ENCODE measurements at regions not wholly inside any gene's neighbourhood (a gene's known extent, or its start where the extent isn't known, plus 50 kb on each side); places are given as distances from the start of the nearest gene placed in this dataset.

DNA sequence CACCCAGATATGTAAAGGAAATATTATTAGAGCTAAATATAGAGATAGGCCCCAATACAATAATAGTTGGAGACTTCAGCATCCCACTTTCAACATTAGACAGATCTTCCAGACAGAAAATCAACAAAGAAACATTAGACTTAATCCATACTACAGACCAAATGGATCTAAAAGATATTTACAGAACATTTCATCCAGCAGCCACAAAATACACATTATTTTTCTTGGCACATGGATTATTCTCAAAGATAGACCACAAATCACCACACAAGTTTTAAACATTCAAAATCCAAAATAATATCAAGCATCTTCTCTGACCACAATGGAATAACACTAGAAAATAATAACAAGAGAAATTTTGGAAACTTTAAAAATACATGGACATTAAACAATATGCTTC, 1159.1 kb upstream of the CITED2 start:
- Histone ChIP-seq H4K20me1 (ENCODE audit: insufficient read depth, low read length) (no peaks in the 10 kb centered on the region), H3K27ac (ENCODE audit: low read depth, low read length) (no peak overlapping the region), H3K27me3 (ENCODE audit: insufficient read depth, low read length) (no peaks in the 10 kb centered on the region), H3K9me3 (ENCODE audit: insufficient read depth, low read depth, low read length) (peaks cover 4% of the 10 kb centered on the region), H3K36me3 (ENCODE audit: insufficient read depth, low read length) (no peaks in the 10 kb centered on the region), H2AFZ (ENCODE audit: low read depth, low read length) (no peak overlapping the region), H3K4me1 (ENCODE audit: insufficient read depth, low read length) (peaks cover 15% of the 10 kb centered on the region), H3K4me2 (ENCODE audit: low read length) (no peak overlapping the region), H3K4me3 (ENCODE audit: insufficient read depth, low read depth, low read length) (no peak overlapping the region), H3K9ac (ENCODE audit: low read length) (no peak overlapping the region), H3K79me2 (ENCODE audit: insufficient read depth, low read length) (no peaks in the 10 kb centered on the region)
- H3K9me3 Mint-ChIP-seq (ENCODE audit: unreplicated experiment), result peaks cover 27% of the 10 kb centered on the region
- H3K4me3 Mint-ChIP-seq (ENCODE audit: unreplicated experiment), result no peak overlapping the region
- DNase-seq (ENCODE audit: low read depth), result no peak
- H3K27ac Mint-ChIP-seq (ENCODE audit: unreplicated experiment), result no peak overlapping the region
- no peak for TF ChIP-seq EZH2 (IDR thresholded peaks at IDR 0.05; ENCODE audit: insufficient read depth, low read length)
- TF ChIP-seq, protein P1, sequence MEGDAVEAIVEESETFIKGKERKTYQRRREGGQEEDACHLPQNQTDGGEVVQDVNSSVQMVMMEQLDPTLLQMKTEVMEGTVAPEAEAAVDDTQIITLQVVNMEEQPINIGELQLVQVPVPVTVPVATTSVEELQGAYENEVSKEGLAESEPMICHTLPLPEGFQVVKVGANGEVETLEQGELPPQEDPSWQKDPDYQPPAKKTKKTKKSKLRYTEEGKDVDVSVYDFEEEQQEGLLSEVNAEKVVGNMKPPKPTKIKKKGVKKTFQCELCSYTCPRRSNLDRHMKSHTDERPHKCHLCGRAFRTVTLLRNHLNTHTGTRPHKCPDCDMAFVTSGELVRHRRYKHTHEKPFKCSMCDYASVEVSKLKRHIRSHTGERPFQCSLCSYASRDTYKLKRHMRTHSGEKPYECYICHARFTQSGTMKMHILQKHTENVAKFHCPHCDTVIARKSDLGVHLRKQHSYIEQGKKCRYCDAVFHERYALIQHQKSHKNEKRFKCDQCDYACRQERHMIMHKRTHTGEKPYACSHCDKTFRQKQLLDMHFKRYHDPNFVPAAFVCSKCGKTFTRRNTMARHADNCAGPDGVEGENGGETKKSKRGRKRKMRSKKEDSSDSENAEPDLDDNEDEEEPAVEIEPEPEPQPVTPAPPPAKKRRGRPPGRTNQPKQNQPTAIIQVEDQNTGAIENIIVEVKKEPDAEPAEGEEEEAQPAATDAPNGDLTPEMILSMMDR (IDR thresholded peaks at IDR 0.05; ENCODE audit: insufficient read depth, low read depth, low read length), result no peak
- H3K36me3 Mint-ChIP-seq (ENCODE audit: low read depth, unreplicated experiment), result peaks cover 8% of the 10 kb centered on the region
- H3K4me1 Mint-ChIP-seq (ENCODE audit: low read depth, unreplicated experiment), result peaks cover 17% of the 10 kb centered on the region
- H3K27me3 Mint-ChIP-seq (ENCODE audit: low read depth, unreplicated experiment), result no peaks in the 10 kb centered on the region
- FAIRE-seq, result no peak

DNA sequence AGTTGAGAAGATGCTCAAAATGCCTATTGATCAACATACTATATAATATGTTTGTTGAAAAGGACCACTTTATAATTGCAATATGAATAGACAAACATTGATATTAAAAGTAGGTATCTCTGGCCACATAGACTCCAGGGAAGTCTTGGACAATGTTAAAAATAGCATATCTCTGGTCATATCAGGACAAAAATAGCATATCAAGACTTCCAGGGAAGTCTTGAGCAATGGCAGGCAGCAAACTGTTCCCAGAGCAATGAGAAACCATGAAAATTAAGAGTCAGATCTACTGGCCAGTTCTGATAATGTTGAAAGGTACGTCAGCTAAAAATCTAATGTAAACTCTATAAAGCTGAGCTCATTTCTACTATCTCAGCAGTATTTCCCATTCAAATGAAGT, 1130.3 kb upstream of the CITED2 start:
- Mint-ChIP-seq H3K27me3 (ENCODE audit: low read depth, unreplicated experiment) (no peaks in the 10 kb centered on the region), H3K4me3 (ENCODE audit: unreplicated experiment) (no peak overlapping the region), H3K27ac (ENCODE audit: unreplicated experiment) (no peak overlapping the region), H3K36me3 (ENCODE audit: low read depth, unreplicated experiment) (no peaks in the 10 kb centered on the region), H3K9me3 (ENCODE audit: unreplicated experiment) (no peaks in the 10 kb centered on the region), H3K4me1 (ENCODE audit: low read depth, unreplicated experiment) (peaks cover 4% of the 10 kb centered on the region)
- no peak overlapping the region for H2AFZ ChIP-seq (ENCODE audit: low read depth, low read length)
- H3K79me2 ChIP-seq (ENCODE audit: insufficient read depth, low read length), result no peaks in the 10 kb centered on the region
- no peak for FAIRE-seq
- H3K4me1 ChIP-seq (ENCODE audit: insufficient read depth, low read length), result no peaks in the 10 kb centered on the region
- no peaks in the 10 kb centered on the region for H4K20me1 ChIP-seq (ENCODE audit: insufficient read depth, low read length)
- no peak overlapping the region for H3K27ac ChIP-seq (ENCODE audit: low read depth, low read length)
- H3K4me3 ChIP-seq (ENCODE audit: insufficient read depth, low read depth, low read length), result no peak overlapping the region
- H3K4me2 ChIP-seq (ENCODE audit: low read length), result no peak overlapping the region
- H3K36me3 ChIP-seq (ENCODE audit: insufficient read depth, low read length), result no peaks in the 10 kb centered on the region
- TF ChIP-seq, protein P1 (IDR thresholded peaks at IDR 0.05; ENCODE audit: insufficient read depth, low read depth, low read length), result no peak
- TF ChIP-seq EZH2 (IDR thresholded peaks at IDR 0.05; ENCODE audit: insufficient read depth, low read length), result no peak
- H3K9me3 ChIP-seq (ENCODE audit: insufficient read depth, low read depth, low read length), result no peaks in the 10 kb centered on the region
- H3K27me3 ChIP-seq (ENCODE audit: insufficient read depth, low read length), result no peaks in the 10 kb centered on the region
- DNase-seq (ENCODE audit: low read depth), result no peak
- no peak overlapping the region for H3K9ac ChIP-seq (ENCODE audit: low read length)

DNA sequence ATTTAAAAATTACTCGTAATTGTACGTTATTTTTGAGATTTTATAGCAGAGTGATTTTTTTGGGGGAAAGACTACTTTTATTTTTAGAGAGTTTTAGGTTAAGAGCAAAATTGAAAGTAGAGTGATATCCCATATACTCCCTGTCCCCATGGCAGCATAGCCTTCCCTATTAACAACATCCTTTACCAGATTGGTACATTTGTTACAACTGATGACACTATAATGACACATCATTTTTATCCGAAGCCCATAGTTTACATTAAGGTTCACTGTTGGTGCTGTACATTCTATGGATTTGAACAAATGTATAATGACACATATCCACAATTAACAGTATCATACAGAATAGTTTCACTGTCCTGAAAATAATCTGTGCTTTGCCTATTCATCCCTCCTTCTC, 1126.4 kb upstream of the CITED2 start:
- no peak overlapping the region for H2AFZ ChIP-seq (ENCODE audit: low read depth, low read length)
- no peak overlapping the region for H3K27ac ChIP-seq (ENCODE audit: low read depth, low read length)
- no peak overlapping the region for H3K27ac Mint-ChIP-seq (ENCODE audit: unreplicated experiment)
- no peaks in the 10 kb centered on the region for H3K27me3 Mint-ChIP-seq (ENCODE audit: low read depth, unreplicated experiment)
- FAIRE-seq (no peak), DNase-seq (ENCODE audit: low read depth) (no peak)
- no peaks in the 10 kb centered on the region for H3K27me3 ChIP-seq (ENCODE audit: insufficient read depth, low read length)
- no peaks in the 10 kb centered on the region for H3K9me3 Mint-ChIP-seq (ENCODE audit: unreplicated experiment)
- no peaks in the 10 kb centered on the region for H4K20me1 ChIP-seq (ENCODE audit: insufficient read depth, low read length)
- H3K9ac ChIP-seq (ENCODE audit: low read length), result no peak overlapping the region
- H3K4me1 Mint-ChIP-seq (ENCODE audit: low read depth, unreplicated experiment), result peaks cover 4% of the 10 kb centered on the region
- H3K4me3 Mint-ChIP-seq (ENCODE audit: unreplicated experiment), result no peak overlapping the region
- no peaks in the 10 kb centered on the region for H3K9me3 ChIP-seq (ENCODE audit: insufficient read depth, low read depth, low read length)
- TF ChIP-seq EZH2 (IDR thresholded peaks at IDR 0.05; ENCODE audit: insufficient read depth, low read length), result no peak
- TF ChIP-seq, protein P1 (IDR thresholded peaks at IDR 0.05; ENCODE audit: insufficient read depth, low read depth, low read length), result no peak
- H3K4me3 ChIP-seq (ENCODE audit: insufficient read depth, low read depth, low read length), result no peak overlapping the region
- H3K4me2 ChIP-seq (ENCODE audit: low read length), result no peak overlapping the region
- no peaks in the 10 kb centered on the region for H3K79me2 ChIP-seq (ENCODE audit: insufficient read depth, low read length)
- H3K36me3 Mint-ChIP-seq (ENCODE audit: low read depth, unreplicated experiment), result no peaks in the 10 kb centered on the region
- no peaks in the 10 kb centered on the region for H3K36me3 ChIP-seq (ENCODE audit: insufficient read depth, low read length)
- H3K4me1 ChIP-seq (ENCODE audit: insufficient read depth, low read length), result no peaks in the 10 kb centered on the region
